Smooth muscle cell (in vitro differentiated cells): ENCODE measurements at regions not wholly inside any gene's neighbourhood (a gene's known extent, or its start where the extent isn't known, plus 50 kb on each side); places are given as distances from the start of the nearest gene placed in this dataset.

Experiments used
- DNase-seq: peaks from one replicate; lab custom pipeline; 2025; ENCODE audit not compliant: unreplicated experiment; lab: John Stamatoyannopoulos, UW
- H2AFZ ChIP-seq: fragments of 200-600 bp; sonication (generic); 2 replicates; pipeline ENCODE4 v1.6.0; 2016; ENCODE audit warnings: antibody characterized with exemption, low read depth, mild to moderate bottlenecking
- H3F3A ChIP-seq: fragments of 200-600 bp; sonication (generic); 2 replicates; pipeline ENCODE4 v1.6.0; 2017; ENCODE audit warnings: antibody characterized with exemption, low read depth
- H3K27ac ChIP-seq: fragments of 200-600 bp; sonication (generic); 2 replicates; pipeline ENCODE4 v1.5.1; 2016; ENCODE audit warnings: low read depth, mild to moderate bottlenecking
- H3K27me3 ChIP-seq: fragments of 200-600 bp; sonication (generic); 2 replicates; pipeline ENCODE4 v1.6.1; 2016; ENCODE audit warnings: low read depth, mild to moderate bottlenecking
- H3K36me3 ChIP-seq: fragments of 200-600 bp; sonication (generic); 2 replicates; pipeline ENCODE4 v1.5.1; 2016; ENCODE audit warnings: low read depth
- H3K4me1 ChIP-seq: fragments of 200-600 bp; sonication (generic); 2 replicates; pipeline ENCODE4 v1.5.1; 2016; ENCODE audit warnings: low read depth
- H3K4me2 ChIP-seq: fragments of 200-600 bp; sonication (generic); 2 replicates; pipeline ENCODE4 v1.6.0; 2016; ENCODE audit warnings: mild to moderate bottlenecking
- H3K4me3 ChIP-seq: fragments of 200-600 bp; sonication (generic); 2 replicates; pipeline ENCODE4 v1.5.1; 2016; ENCODE audit warnings: mild to moderate bottlenecking
- H3K79me2 ChIP-seq: fragments of 200-600 bp; sonication (generic); 2 replicates; pipeline ENCODE4 v1.6.0; 2016; ENCODE audit warnings: low read depth, mild to moderate bottlenecking
- H3K9ac ChIP-seq: fragments of 200-600 bp; sonication (generic); 2 replicates; pipeline ENCODE4 v1.6.0; 2016; ENCODE audit warnings: low read depth
- H3K9me3 ChIP-seq: fragments of 200-600 bp; sonication (generic); replicated peaks from 2 replicates; pipeline ENCODE4 v1.5.1; 2016; ENCODE audit warnings: low read depth
- H4K20me1 ChIP-seq: fragments of 200-600 bp; sonication (generic); 2 replicates; pipeline ENCODE4 v1.6.0; 2016; ENCODE audit warnings: low read depth
- CTCF ChIP-seq: fragments of 200-600 bp; sonication (generic); IDR thresholded peaks from 2 replicates; pipeline ENCODE4 v1.5.1; 2017; ENCODE audit warnings: borderline replicate concordance, mild to moderate bottlenecking, antibody characterized with exemption; ENCODE audit not compliant: insufficient read depth, poor library complexity, severe bottlenecking
- WGBS: methylation state at CpG from one replicate; pipeline ENCODE4 v1.1.7; 2016; ENCODE audit warnings: low lambda C conversion rate; 5-methylcytosine and 5-hydroxymethylcytosine counted together

- no peak for TF ChIP-seq CTCF
- Histone ChIP-seq H3K79me2 (no peaks in the 10 kb centered on the region), H2AFZ (no peak overlapping the region), H3K4me1 (no peaks in the 10 kb centered on the region), H3K9ac (no peak overlapping the region), H3K9me3 (no peaks in the 10 kb centered on the region), H3K27ac (no peak overlapping the region), H3K27me3 (no peaks in the 10 kb centered on the region), H4K20me1 (no peaks in the 10 kb centered on the region), H3K36me3 (no peaks in the 10 kb centered on the region), H3K4me3 (no peak overlapping the region), H3K4me2 (no peak overlapping the region), H3F3A (no peaks in the 10 kb centered on the region)
- 71% methylated on average over 5 of the region's 5 CpGs for WGBS
- no peak for DNase-seq
These were observed 54.2 kb upstream of the NT5C1B start for GRCh38 chr2:18643326-18644114.

- TF ChIP-seq CTCF, result no peak
- no peak overlapping the region for H2AFZ ChIP-seq
These were observed 52.5 kb upstream of the NT5C1B start for GRCh38 chr2:18641823-18642222.

GRCh38 chr2:18639756-18640453 lies 50.5 kb upstream of the NT5C1B start:
- Histone ChIP-seq H3K79me2 (no peaks in the 10 kb centered on the region), H3F3A (no peaks in the 10 kb centered on the region), H3K4me2 (no peak overlapping the region), H2AFZ (no peak overlapping the region), H3K4me3 (no peak overlapping the region), H3K4me1 (no peaks in the 10 kb centered on the region), H3K9me3 (no peaks in the 10 kb centered on the region), H3K36me3 (no peaks in the 10 kb centered on the region), H3K9ac (no peak overlapping the region), H4K20me1 (no peaks in the 10 kb centered on the region), H3K27me3 (no peaks in the 10 kb centered on the region), H3K27ac (no peak overlapping the region)
- TF ChIP-seq CTCF, result no peak
- 82% methylated on average over 8 of the region's 8 CpGs for WGBS
- no peak for DNase-seq

More at GRCh38 chr2:18641823-18642222, 52.5 kb upstream of the NT5C1B start:
- no peak for DNase-seq
- no peaks in the 10 kb centered on the region for H3K27me3 ChIP-seq
- H3K27ac ChIP-seq, result no peak overlapping the region
- no peaks in the 10 kb centered on the region for H4K20me1 ChIP-seq
- no peak overlapping the region for H3K4me2 ChIP-seq
- H3K4me3 ChIP-seq, result no peak overlapping the region
- H3K79me2 ChIP-seq, result no peaks in the 10 kb centered on the region
- H3K9ac ChIP-seq, result no peak overlapping the region
- no peaks in the 10 kb centered on the region for H3K36me3 ChIP-seq
- no peaks in the 10 kb centered on the region for H3K4me1 ChIP-seq
- H3K9me3 ChIP-seq, result no peaks in the 10 kb centered on the region
- no peaks in the 10 kb centered on the region for H3F3A ChIP-seq
